WTC11 (cell line): ENCODE measurements at regions not wholly inside any gene's neighbourhood (a gene's known extent, or its start where the extent isn't known, plus 50 kb on each side); places are given as distances from the start of the nearest gene placed in this dataset.

Source experiments
- ATAC-seq: fragments of 200-7000 bp; cut with Tn5 transposase; 2 replicates; pipeline ENCODE4 v1.10.0; 2021; ENCODE audit warnings: mild to moderate bottlenecking, moderate library complexity
- CTCF ChIA-PET: fragments of 300-600 bp; sonication (Branson Sonifier 250); formaldehyde crosslinking; loops from one replicate; lab custom pipeline; 2021; ENCODE audit warnings: antibody characterized with exemption; lab: Charles Lee
- POLR2A ChIA-PET: fragments of 350-600 bp; sonication (Branson Sonifier 250); formaldehyde crosslinking; loops from one replicate; lab custom pipeline; 2021; ENCODE audit warnings: antibody characterized with exemption; lab: Charles Lee
- DNase-seq: peaks from one replicate; pipeline ENCODE4 v3.0.0; 2021; ENCODE audit warnings: low spot score
- H3K27ac Mint-ChIP-seq: 2 replicates; pipeline ENCODE4 v1.8.0; 2021; ENCODE audit warnings: mixed read lengths
- H3K27me3 Mint-ChIP-seq: 2 replicates; pipeline ENCODE4 v1.8.0; 2021; ENCODE audit warnings: low read depth, mild to moderate bottlenecking, moderate library complexity, mixed read lengths
- H3K36me3 Mint-ChIP-seq: 2 replicates; pipeline ENCODE4 v1.8.0; 2021; ENCODE audit warnings: mixed read lengths
- H3K4me1 Mint-ChIP-seq: 2 replicates; pipeline ENCODE4 v1.8.0; 2022; ENCODE audit warnings: mixed read lengths
- H3K4me3 Mint-ChIP-seq: 2 replicates; pipeline ENCODE4 v1.8.0; 2021; ENCODE audit warnings: mild to moderate bottlenecking, moderate library complexity, mixed read lengths
- H3K9me3 Mint-ChIP-seq: 2 replicates; pipeline ENCODE4 v1.8.0; 2021; ENCODE audit warnings: mixed read lengths
- AFF4 ChIP-seq: sonication (generic); formaldehyde crosslinking; IDR thresholded peaks from 2 replicates; pipeline ENCODE4 v1.8.1; 2023; ENCODE audit warnings: mild to moderate bottlenecking, missing genetic modification reagents, borderline replicate concordance
- ATF1 ChIP-seq: sonication (generic); formaldehyde crosslinking; IDR thresholded peaks from 2 replicates; pipeline ENCODE4 v1.8.1; 2023; ENCODE audit warnings: mild to moderate bottlenecking, moderate library complexity, missing genetic modification reagents
- ATF6 ChIP-seq: sonication (generic); formaldehyde crosslinking; IDR thresholded peaks from 2 replicates; pipeline ENCODE4 v1.8.1; 2023; ENCODE audit warnings: mild to moderate bottlenecking, missing genetic modification reagents
- ELF4 ChIP-seq: sonication (generic); formaldehyde crosslinking; IDR thresholded peaks from 2 replicates; pipeline ENCODE4 v1.8.1; 2022; ENCODE audit warnings: low read depth, mild to moderate bottlenecking, moderate library complexity, missing genetic modification reagents
- EMX1 ChIP-seq: fragments of 250-450 bp; sonication (Bioruptor Pico); IDR thresholded peaks from 2 replicates; pipeline ENCODE4 v1.8.0; 2021; ENCODE audit warnings: mild to moderate bottlenecking
- ESRRA ChIP-seq: sonication (generic); formaldehyde crosslinking; IDR thresholded peaks from 2 replicates; pipeline ENCODE4 v1.8.1; 2022; ENCODE audit warnings: mild to moderate bottlenecking, missing genetic modification reagents, borderline replicate concordance
- FOXK1 ChIP-seq: sonication (generic); formaldehyde crosslinking; IDR thresholded peaks from 2 replicates; pipeline ENCODE4 v1.8.0; 2022; ENCODE audit warnings: mild to moderate bottlenecking, moderate library complexity, missing genetic modification reagents
- JUN ChIP-seq: sonication (generic); formaldehyde crosslinking; IDR thresholded peaks from 2 replicates; pipeline ENCODE4 v1.8.0; 2023; ENCODE audit warnings: mild to moderate bottlenecking, missing genetic modification reagents
- MAX ChIP-seq: sonication (generic); formaldehyde crosslinking; IDR thresholded peaks from 2 replicates; pipeline ENCODE4 v1.8.0; 2022; ENCODE audit warnings: mild to moderate bottlenecking, missing genetic modification reagents
- NR2C2 ChIP-seq: sonication (generic); formaldehyde crosslinking; IDR thresholded peaks from 2 replicates; pipeline ENCODE4 v1.8.0; 2022; ENCODE audit warnings: mild to moderate bottlenecking, missing genetic modification reagents
- NR3C1 ChIP-seq: sonication (generic); formaldehyde crosslinking; conservative IDR thresholded peaks from 2 replicates; pipeline ENCODE4 v1.8.1; 2023; ENCODE audit warnings: low read depth, mild to moderate bottlenecking, missing genetic modification reagents
- RORB ChIP-seq: fragments of 250-450 bp; sonication (Bioruptor Pico); IDR thresholded peaks from 2 replicates; pipeline ENCODE4 v1.9.0; 2021; ENCODE audit warnings: mild to moderate bottlenecking
- SMAD3 ChIP-seq: sonication (generic); formaldehyde crosslinking; IDR thresholded peaks from 2 replicates; pipeline ENCODE4 v1.8.0; 2022; ENCODE audit warnings: missing genetic modification reagents, mild to moderate bottlenecking, borderline replicate concordance
- SMAD4 ChIP-seq: sonication (generic); formaldehyde crosslinking; IDR thresholded peaks from 2 replicates; pipeline ENCODE4 v1.8.0; 2022; ENCODE audit warnings: mild to moderate bottlenecking, missing genetic modification reagents
- SOX15 ChIP-seq: fragments of 250-450 bp; sonication (Bioruptor Pico); IDR thresholded peaks from 2 replicates; pipeline ENCODE4 v1.9.0; 2021; ENCODE audit warnings: mild to moderate bottlenecking
- ZBTB21 ChIP-seq: sonication (generic); formaldehyde crosslinking; IDR thresholded peaks from 2 replicates; pipeline ENCODE4 v1.8.1; 2023; ENCODE audit warnings: mild to moderate bottlenecking, missing genetic modification reagents, borderline replicate concordance
- TF ChIP-seq, protein P1 (sequence below): fragments of 200-600 bp; IDR thresholded peaks from 2 replicates; pipeline ENCODE4 v1.8.0; 2022; ENCODE audit warnings: antibody characterized with exemption
- TF ChIP-seq, protein P2 (sequence below): sonication (generic); formaldehyde crosslinking; IDR thresholded peaks from 2 replicates; pipeline ENCODE4 v1.8.1; 2022; ENCODE audit warnings: mild to moderate bottlenecking, missing genetic modification reagents, moderate library complexity, borderline replicate concordance
- TF ChIP-seq, protein P3 (sequence below): sonication (generic); formaldehyde crosslinking; IDR thresholded peaks from 2 replicates; pipeline ENCODE4 v1.8.0; 2022; ENCODE audit warnings: missing genetic modification reagents
- TF ChIP-seq, protein P4 (sequence below): sonication (generic); formaldehyde crosslinking; conservative IDR thresholded peaks from 2 replicates; pipeline ENCODE4 v1.8.1; 2022; ENCODE audit warnings: mild to moderate bottlenecking, missing genetic modification reagents

GRCh38 chr15:31434588-31435260, 108.1 kb downstream of the KLF13 start:
- POLR2A ChIA-PET = interaction anchor here (0.8 to 1.3 kb wide), 3 partner anchors 69 to 108 kb away, joined by 3 to 5 read pairs (median 3); partner anchors contain the start of gene KLF13
- DNase-seq (no peak), ATAC-seq (no peak)
- Mint-ChIP-seq H3K27me3 (peaks cover 3% of the 10 kb centered on the region), H3K4me3 (no peak overlapping the region), H3K4me1 (peaks cover 18% of the 10 kb centered on the region), H3K27ac (no peak overlapping the region), H3K36me3 (no peaks in the 10 kb centered on the region), H3K9me3 (no peaks in the 10 kb centered on the region)
- TF ChIP-seq AFF4 (CRISPR knock-in tag) (no peak), JUN (CRISPR knock-in tag) (no peak), FOXK1 (CRISPR knock-in tag) (no peak), ATF1 (CRISPR knock-in tag) (no peak), ELF4 (CRISPR knock-in tag) (no peak), ZBTB21 (no peak)
- CTCF ChIA-PET = interaction anchor here (0.5 to 3.5 kb wide), 57 partner anchors 8 to 652 kb away, joined by 3 to 66 read pairs (median 5); partner anchors contain the start of gene KLF13

DNA sequence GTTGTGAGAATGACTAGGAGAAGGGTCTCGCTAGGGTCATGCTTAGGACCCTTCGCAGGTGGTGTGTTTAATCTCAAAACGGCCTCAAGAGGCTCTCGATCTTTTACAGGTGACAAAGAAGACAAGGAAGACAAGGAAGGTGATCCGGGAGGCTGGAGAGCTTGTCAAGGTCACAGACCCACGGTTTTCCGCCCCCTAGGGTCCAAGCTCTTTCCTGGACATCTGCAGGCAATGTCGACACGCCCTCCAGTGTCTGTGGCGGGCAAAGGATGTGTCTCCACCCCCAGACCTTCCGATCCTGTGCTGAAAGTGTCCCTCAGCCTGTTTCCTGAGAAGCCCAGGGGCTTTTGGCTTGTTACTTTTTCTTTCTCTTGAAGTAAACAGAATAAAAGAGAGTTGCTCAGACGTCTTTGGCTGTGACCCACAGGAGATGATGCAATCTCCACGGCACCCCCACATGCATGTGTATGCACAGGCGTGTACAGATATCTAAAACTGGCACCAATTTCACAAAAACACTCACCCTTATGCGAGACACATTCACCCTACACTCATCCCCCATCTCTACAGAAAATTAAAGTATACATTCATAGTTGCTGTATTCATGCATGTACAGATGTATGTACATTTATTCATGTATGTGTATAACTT, 108.8 kb downstream of the KLF13 start:
- H3K4me3 Mint-ChIP-seq = no peak overlapping the region
- no peak overlapping the region for H3K27ac Mint-ChIP-seq
- TF ChIP-seq RORB (no peak), MAX (CRISPR knock-in tag) (0 out of 2 replicates have a peak, but pooled peaks have one; percentile 7), ATF6 (CRISPR knock-in tag) (no peak), SMAD3 (CRISPR knock-in tag) (no peak), SMAD4 (CRISPR knock-in tag) (no peak), NR2C2 (CRISPR knock-in tag) (no peak), NR3C1 (CRISPR knock-in tag) (no peak), EMX1 (CRISPR knock-in tag) (no peak), SOX15 (CRISPR knock-in tag) (no peak), ESRRA (CRISPR knock-in tag) (peak; percentile 69; the same call in 1 of the 2 replicates)
- TF ChIP-seq, protein P1, sequence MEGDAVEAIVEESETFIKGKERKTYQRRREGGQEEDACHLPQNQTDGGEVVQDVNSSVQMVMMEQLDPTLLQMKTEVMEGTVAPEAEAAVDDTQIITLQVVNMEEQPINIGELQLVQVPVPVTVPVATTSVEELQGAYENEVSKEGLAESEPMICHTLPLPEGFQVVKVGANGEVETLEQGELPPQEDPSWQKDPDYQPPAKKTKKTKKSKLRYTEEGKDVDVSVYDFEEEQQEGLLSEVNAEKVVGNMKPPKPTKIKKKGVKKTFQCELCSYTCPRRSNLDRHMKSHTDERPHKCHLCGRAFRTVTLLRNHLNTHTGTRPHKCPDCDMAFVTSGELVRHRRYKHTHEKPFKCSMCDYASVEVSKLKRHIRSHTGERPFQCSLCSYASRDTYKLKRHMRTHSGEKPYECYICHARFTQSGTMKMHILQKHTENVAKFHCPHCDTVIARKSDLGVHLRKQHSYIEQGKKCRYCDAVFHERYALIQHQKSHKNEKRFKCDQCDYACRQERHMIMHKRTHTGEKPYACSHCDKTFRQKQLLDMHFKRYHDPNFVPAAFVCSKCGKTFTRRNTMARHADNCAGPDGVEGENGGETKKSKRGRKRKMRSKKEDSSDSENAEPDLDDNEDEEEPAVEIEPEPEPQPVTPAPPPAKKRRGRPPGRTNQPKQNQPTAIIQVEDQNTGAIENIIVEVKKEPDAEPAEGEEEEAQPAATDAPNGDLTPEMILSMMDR = 0 out of 2 replicates have a peak, but pooled peaks have one; percentile 27
- TF ChIP-seq, protein P2, sequence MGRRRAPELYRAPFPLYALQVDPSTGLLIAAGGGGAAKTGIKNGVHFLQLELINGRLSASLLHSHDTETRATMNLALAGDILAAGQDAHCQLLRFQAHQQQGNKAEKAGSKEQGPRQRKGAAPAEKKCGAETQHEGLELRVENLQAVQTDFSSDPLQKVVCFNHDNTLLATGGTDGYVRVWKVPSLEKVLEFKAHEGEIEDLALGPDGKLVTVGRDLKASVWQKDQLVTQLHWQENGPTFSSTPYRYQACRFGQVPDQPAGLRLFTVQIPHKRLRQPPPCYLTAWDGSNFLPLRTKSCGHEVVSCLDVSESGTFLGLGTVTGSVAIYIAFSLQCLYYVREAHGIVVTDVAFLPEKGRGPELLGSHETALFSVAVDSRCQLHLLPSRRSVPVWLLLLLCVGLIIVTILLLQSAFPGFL (CRISPR knock-in tag) = no peak
- TF ChIP-seq, protein P3, sequence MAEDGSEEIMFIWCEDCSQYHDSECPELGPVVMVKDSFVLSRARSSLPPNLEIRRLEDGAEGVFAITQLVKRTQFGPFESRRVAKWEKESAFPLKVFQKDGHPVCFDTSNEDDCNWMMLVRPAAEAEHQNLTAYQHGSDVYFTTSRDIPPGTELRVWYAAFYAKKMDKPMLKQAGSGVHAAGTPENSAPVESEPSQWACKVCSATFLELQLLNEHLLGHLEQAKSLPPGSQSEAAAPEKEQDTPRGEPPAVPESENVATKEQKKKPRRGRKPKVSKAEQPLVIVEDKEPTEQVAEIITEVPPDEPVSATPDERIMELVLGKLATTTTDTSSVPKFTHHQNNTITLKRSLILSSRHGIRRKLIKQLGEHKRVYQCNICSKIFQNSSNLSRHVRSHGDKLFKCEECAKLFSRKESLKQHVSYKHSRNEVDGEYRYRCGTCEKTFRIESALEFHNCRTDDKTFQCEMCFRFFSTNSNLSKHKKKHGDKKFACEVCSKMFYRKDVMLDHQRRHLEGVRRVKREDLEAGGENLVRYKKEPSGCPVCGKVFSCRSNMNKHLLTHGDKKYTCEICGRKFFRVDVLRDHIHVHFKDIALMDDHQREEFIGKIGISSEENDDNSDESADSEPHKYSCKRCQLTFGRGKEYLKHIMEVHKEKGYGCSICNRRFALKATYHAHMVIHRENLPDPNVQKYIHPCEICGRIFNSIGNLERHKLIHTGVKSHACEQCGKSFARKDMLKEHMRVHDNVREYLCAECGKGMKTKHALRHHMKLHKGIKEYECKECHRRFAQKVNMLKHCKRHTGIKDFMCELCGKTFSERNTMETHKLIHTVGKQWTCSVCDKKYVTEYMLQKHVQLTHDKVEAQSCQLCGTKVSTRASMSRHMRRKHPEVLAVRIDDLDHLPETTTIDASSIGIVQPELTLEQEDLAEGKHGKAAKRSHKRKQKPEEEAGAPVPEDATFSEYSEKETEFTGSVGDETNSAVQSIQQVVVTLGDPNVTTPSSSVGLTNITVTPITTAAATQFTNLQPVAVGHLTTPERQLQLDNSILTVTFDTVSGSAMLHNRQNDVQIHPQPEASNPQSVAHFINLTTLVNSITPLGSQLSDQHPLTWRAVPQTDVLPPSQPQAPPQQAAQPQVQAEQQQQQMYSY (CRISPR knock-in tag) = peak; percentile 67
- TF ChIP-seq, protein P4, sequence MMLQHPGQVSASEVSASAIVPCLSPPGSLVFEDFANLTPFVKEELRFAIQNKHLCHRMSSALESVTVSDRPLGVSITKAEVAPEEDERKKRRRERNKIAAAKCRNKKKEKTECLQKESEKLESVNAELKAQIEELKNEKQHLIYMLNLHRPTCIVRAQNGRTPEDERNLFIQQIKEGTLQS (CRISPR knock-in tag) = no peak
- peak; percentile 82 for DNase-seq
- peaks cover 8% of the 10 kb centered on the region for H3K27me3 Mint-ChIP-seq
- ChIA-PET CTCF (interaction anchor here (0.5 to 3.5 kb wide), 57 partner anchors 9 to 652 kb away, joined by 3 to 66 read pairs (median 5); partner anchors contain the start of gene KLF13), POLR2A (interaction anchor here (0.8 kb wide), 2 partner anchors 70 to 109 kb away, joined by 3 to 5 read pairs; partner anchors contain the start of gene KLF13)
- peaks cover 18% of the 10 kb centered on the region for H3K4me1 Mint-ChIP-seq
- ATAC-seq = peak; percentile 87
- H3K9me3 Mint-ChIP-seq = no peaks in the 10 kb centered on the region
- H3K36me3 Mint-ChIP-seq = no peaks in the 10 kb centered on the region
